OCI-LY7 (cell line): ENCODE measurements at regions not wholly inside any gene's neighbourhood (a gene's known extent, or its start where the extent isn't known, plus 50 kb on each side); places are given as distances from the start of the nearest gene placed in this dataset.

Experiments
- EZH2phosphoT487 ChIP-seq: fragments of 200-600 bp; sonication (generic); IDR thresholded peaks from 2 replicates; pipeline ENCODE4 v1.6.1; 2018; ENCODE audit warnings: low read depth, borderline replicate concordance, mild to moderate bottlenecking, mixed run types, antibody characterized with exemption, low read length, moderate library complexity, mixed read lengths
- TF ChIP-seq, protein P1 (sequence below): fragments of 200-600 bp; sonication (generic); conservative IDR thresholded peaks from 2 replicates; pipeline ENCODE4 v1.5.1; 2014; ENCODE audit warnings: mild to moderate bottlenecking, antibody characterized with exemption, low read length, moderate library complexity, mixed read lengths

DNA sequence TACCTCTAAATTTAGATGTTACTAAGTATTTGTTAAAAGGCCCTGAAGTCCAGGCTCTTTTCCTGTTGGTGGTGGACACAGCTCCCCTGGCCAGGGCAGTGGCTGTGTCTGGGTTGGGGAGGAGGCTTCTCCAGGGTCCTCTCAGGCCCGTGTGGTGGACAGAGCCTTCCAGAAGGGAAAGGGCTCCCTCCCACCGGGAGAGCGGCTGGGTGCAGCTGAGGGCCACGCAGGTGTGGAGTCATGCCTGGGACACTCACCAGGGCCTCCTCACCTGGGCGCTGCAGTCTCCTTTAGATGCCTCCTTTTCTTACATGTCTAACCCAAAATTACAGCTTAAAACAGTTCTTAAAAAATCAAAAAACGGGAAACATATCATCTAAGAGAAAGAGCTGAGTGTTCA, 128.2 kb upstream of the TCERG1L start:
- TF ChIP-seq, protein P1, sequence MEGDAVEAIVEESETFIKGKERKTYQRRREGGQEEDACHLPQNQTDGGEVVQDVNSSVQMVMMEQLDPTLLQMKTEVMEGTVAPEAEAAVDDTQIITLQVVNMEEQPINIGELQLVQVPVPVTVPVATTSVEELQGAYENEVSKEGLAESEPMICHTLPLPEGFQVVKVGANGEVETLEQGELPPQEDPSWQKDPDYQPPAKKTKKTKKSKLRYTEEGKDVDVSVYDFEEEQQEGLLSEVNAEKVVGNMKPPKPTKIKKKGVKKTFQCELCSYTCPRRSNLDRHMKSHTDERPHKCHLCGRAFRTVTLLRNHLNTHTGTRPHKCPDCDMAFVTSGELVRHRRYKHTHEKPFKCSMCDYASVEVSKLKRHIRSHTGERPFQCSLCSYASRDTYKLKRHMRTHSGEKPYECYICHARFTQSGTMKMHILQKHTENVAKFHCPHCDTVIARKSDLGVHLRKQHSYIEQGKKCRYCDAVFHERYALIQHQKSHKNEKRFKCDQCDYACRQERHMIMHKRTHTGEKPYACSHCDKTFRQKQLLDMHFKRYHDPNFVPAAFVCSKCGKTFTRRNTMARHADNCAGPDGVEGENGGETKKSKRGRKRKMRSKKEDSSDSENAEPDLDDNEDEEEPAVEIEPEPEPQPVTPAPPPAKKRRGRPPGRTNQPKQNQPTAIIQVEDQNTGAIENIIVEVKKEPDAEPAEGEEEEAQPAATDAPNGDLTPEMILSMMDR = no peak
- no peak for TF ChIP-seq EZH2phosphoT487
